Dendritic cell treated with granulocyte-macrophage colony-stimulating factor and Interleukin-4, amounts not matched to agents 40 ng/mL and 50 ng/mL, for 4 days (primary cell): ENCODE measurements at regions not wholly inside any gene's neighbourhood (a gene's known extent, or its start where the extent isn't known, plus 50 kb on each side); places are given as distances from the start of the nearest gene placed in this dataset.

ENCODE experiments used
- H3K27ac Mint-ChIP-seq: one replicate; pipeline ENCODE4 v1.8.0; 2022; ENCODE audit warnings: mild to moderate bottlenecking, mixed read lengths
- H3K27me3 Mint-ChIP-seq: one replicate; pipeline ENCODE4 v1.8.0; 2022; ENCODE audit warnings: mild to moderate bottlenecking, mixed read lengths
- H3K36me3 Mint-ChIP-seq: one replicate; pipeline ENCODE4 v1.8.0; 2022; ENCODE audit warnings: low read depth, mixed read lengths
- H3K4me1 Mint-ChIP-seq: one replicate; pipeline ENCODE4 v1.8.0; 2022; ENCODE audit warnings: low read depth, mixed read lengths
- H3K4me3 Mint-ChIP-seq: one replicate; pipeline ENCODE4 v1.8.0; 2022; ENCODE audit warnings: mild to moderate bottlenecking, moderate library complexity, mixed read lengths
- H3K9me3 Mint-ChIP-seq: one replicate; pipeline ENCODE4 v1.8.0; 2022; ENCODE audit warnings: mixed read lengths
- intact Hi-C: fragments of 100-400 bp; cut with micrococcal nuclease; formaldehyde crosslinking; loops from one replicate; pipeline ENCODE4 v1.15.0; 2022

GRCh38 chr12:130086797-130087196 lies 75.5 kb upstream of the FZD10 start:
- Mint-ChIP-seq H3K4me3 (no peak overlapping the region), H3K36me3 (no peaks in the 10 kb centered on the region)

GRCh38 chr12:130087222-130087621 lies 75.0 kb upstream of the FZD10 start:
- H3K4me3 Mint-ChIP-seq = no peak overlapping the region
- peaks cover 19% of the 10 kb centered on the region for H3K9me3 Mint-ChIP-seq
- no peaks in the 10 kb centered on the region for H3K36me3 Mint-ChIP-seq
- intact Hi-C loops = no loop called here
- H3K27ac Mint-ChIP-seq = no peak overlapping the region
- peaks cover 21% of the 10 kb centered on the region for H3K27me3 Mint-ChIP-seq
- H3K4me1 Mint-ChIP-seq = no peaks in the 10 kb centered on the region

More at GRCh38 chr12:130086797-130087196, 75.5 kb upstream of the FZD10 start:
- Mint-ChIP-seq H3K27ac (no peak overlapping the region), H3K9me3 (peaks cover 17% of the 10 kb centered on the region), H3K4me1 (no peaks in the 10 kb centered on the region), H3K27me3 (peaks cover 21% of the 10 kb centered on the region)
- intact Hi-C loops = no loop called here

- H3K4me1 Mint-ChIP-seq = no peaks in the 10 kb centered on the region
Measured at GRCh38 chr12:130088504-130088903, 73.8 kb upstream of the FZD10 start.

GRCh38 chr12:130090542-130090941 lies 71.7 kb upstream of the FZD10 start:
- Mint-ChIP-seq H3K27me3 (peaks cover 18% of the 10 kb centered on the region), H3K27ac (no peak overlapping the region), H3K36me3 (no peaks in the 10 kb centered on the region), H3K4me1 (no peaks in the 10 kb centered on the region), H3K4me3 (no peak overlapping the region), H3K9me3 (peaks cover 19% of the 10 kb centered on the region)
- intact Hi-C loops = no loop called here

More at GRCh38 chr12:130088504-130088903, 73.8 kb upstream of the FZD10 start:
- Mint-ChIP-seq H3K9me3 (peaks cover 19% of the 10 kb centered on the region), H3K36me3 (no peaks in the 10 kb centered on the region), H3K27ac (no peak overlapping the region), H3K27me3 (peaks cover 21% of the 10 kb centered on the region), H3K4me3 (no peak overlapping the region)
- intact Hi-C loops = no loop called here

- peaks cover 19% of the 10 kb centered on the region for H3K9me3 Mint-ChIP-seq
- H3K27me3 Mint-ChIP-seq = no peaks in the 10 kb centered on the region
- no peaks in the 10 kb centered on the region for H3K4me1 Mint-ChIP-seq
- no peak overlapping the region for H3K4me3 Mint-ChIP-seq
- H3K27ac Mint-ChIP-seq = no peak overlapping the region
- intact Hi-C loops = no loop called here
- no peaks in the 10 kb centered on the region for H3K36me3 Mint-ChIP-seq
Measured at GRCh38 chr12:130093380-130093779, 68.9 kb upstream of the FZD10 start.

GRCh38 chr12:130097342-130097741 lies 64.9 kb upstream of the FZD10 start:
- no peaks in the 10 kb centered on the region for H3K36me3 Mint-ChIP-seq

GRCh38 chr12:130097798-130098255 lies 64.4 kb upstream of the FZD10 start:
- H3K27me3 Mint-ChIP-seq = no peaks in the 10 kb centered on the region
- intact Hi-C loops = no loop called here
- H3K27ac Mint-ChIP-seq = no peak overlapping the region
- H3K36me3 Mint-ChIP-seq = no peaks in the 10 kb centered on the region
- H3K4me3 Mint-ChIP-seq = no peak overlapping the region
- H3K9me3 Mint-ChIP-seq = no peaks in the 10 kb centered on the region
- no peaks in the 10 kb centered on the region for H3K4me1 Mint-ChIP-seq

More at GRCh38 chr12:130097342-130097741, 64.9 kb upstream of the FZD10 start:
- Mint-ChIP-seq H3K27me3 (no peaks in the 10 kb centered on the region), H3K9me3 (no peaks in the 10 kb centered on the region), H3K27ac (no peak overlapping the region), H3K4me1 (no peaks in the 10 kb centered on the region), H3K4me3 (no peak overlapping the region)
- intact Hi-C loops = no loop called here

- Mint-ChIP-seq H3K9me3 (no peaks in the 10 kb centered on the region), H3K27me3 (no peaks in the 10 kb centered on the region), H3K36me3 (no peaks in the 10 kb centered on the region), H3K4me1 (no peaks in the 10 kb centered on the region), H3K27ac (no peak overlapping the region), H3K4me3 (no peak overlapping the region)
- intact Hi-C loops = no loop called here
Measured at GRCh38 chr12:130098301-130099005, 63.8 kb upstream of the FZD10 start.

GRCh38 chr12:130100634-130101362 lies 61.5 kb upstream of the FZD10 start:
- Mint-ChIP-seq H3K9me3 (no peaks in the 10 kb centered on the region), H3K4me1 (no peaks in the 10 kb centered on the region), H3K4me3 (no peak overlapping the region), H3K36me3 (no peaks in the 10 kb centered on the region), H3K27me3 (peaks cover 7% of the 10 kb centered on the region), H3K27ac (no peak overlapping the region)
- intact Hi-C loops = no loop called here

GRCh38 chr12:130101370-130101769 lies 60.9 kb upstream of the FZD10 start:
- no peaks in the 10 kb centered on the region for H3K36me3 Mint-ChIP-seq
- no peaks in the 10 kb centered on the region for H3K4me1 Mint-ChIP-seq
- H3K9me3 Mint-ChIP-seq = no peaks in the 10 kb centered on the region
- H3K27me3 Mint-ChIP-seq = peaks cover 7% of the 10 kb centered on the region
- intact Hi-C loops = no loop called here
- H3K27ac Mint-ChIP-seq = no peak overlapping the region
- no peak overlapping the region for H3K4me3 Mint-ChIP-seq

GRCh38 chr12:130102266-130102665 lies 60.0 kb upstream of the FZD10 start:
- no peaks in the 10 kb centered on the region for H3K9me3 Mint-ChIP-seq
- intact Hi-C loops = no loop called here
- H3K36me3 Mint-ChIP-seq = no peaks in the 10 kb centered on the region
- H3K4me3 Mint-ChIP-seq = no peak overlapping the region
- peaks cover 7% of the 10 kb centered on the region for H3K27me3 Mint-ChIP-seq
- no peaks in the 10 kb centered on the region for H3K4me1 Mint-ChIP-seq
- no peak overlapping the region for H3K27ac Mint-ChIP-seq

- intact Hi-C loops = no loop called here
- H3K4me1 Mint-ChIP-seq = no peaks in the 10 kb centered on the region
- no peak overlapping the region for H3K4me3 Mint-ChIP-seq
Measured at GRCh38 chr12:130104571-130105106, 57.6 kb upstream of the FZD10 start.

GRCh38 chr12:130109062-130109945 lies 53.0 kb upstream of the FZD10 start:
- intact Hi-C loops = no loop called here
- H3K36me3 Mint-ChIP-seq = no peaks in the 10 kb centered on the region
- no peak overlapping the region for H3K4me3 Mint-ChIP-seq
- H3K27me3 Mint-ChIP-seq = peaks cover 5% of the 10 kb centered on the region
- H3K27ac Mint-ChIP-seq = no peak overlapping the region
- H3K9me3 Mint-ChIP-seq = no peaks in the 10 kb centered on the region
- H3K4me1 Mint-ChIP-seq = no peaks in the 10 kb centered on the region

More at GRCh38 chr12:130104571-130105106, 57.6 kb upstream of the FZD10 start:
- no peaks in the 10 kb centered on the region for H3K9me3 Mint-ChIP-seq
- no peaks in the 10 kb centered on the region for H3K36me3 Mint-ChIP-seq
- peaks cover 7% of the 10 kb centered on the region for H3K27me3 Mint-ChIP-seq
- H3K27ac Mint-ChIP-seq = no peak overlapping the region
